Stimulated activated CD4-positive, alpha-beta T cell treated with anti-CD3 and anti-CD28 coated beads, Interleukin-12 subunit alpha, Interleukin-12 subunit beta, amount 100 ng/mL, for 48 hours (primary cell): ENCODE measurements at regions not wholly inside any gene's neighbourhood (a gene's known extent, or its start where the extent isn't known, plus 50 kb on each side); places are given as distances from the start of the nearest gene placed in this dataset.
"Not testable (repeated sequence)": the region's sequence is repeated elsewhere in the genome, so short reads cannot be mapped to it uniquely, and the experiment has no call there.

Experiments used
- DNase-seq, 3 donors: peaks; one replicate each; pipeline ENCODE4 v3.0.0-alpha.2; 2020; ENCODE audit warnings: low read depth in 2 of 3, low spot score in 1 of 3

- no peak for DNase-seq
These were observed 455.8 kb downstream of the EPM2A start for GRCh38 chr6:145279551-145279950.

- DNase-seq: no peak
These were observed 455.3 kb downstream of the EPM2A start for GRCh38 chr6:145279993-145280392.

GRCh38 chr6:145283209-145283608, 452.1 kb downstream of the EPM2A start:
- DNase-seq: not testable (repeated sequence)

DNA sequence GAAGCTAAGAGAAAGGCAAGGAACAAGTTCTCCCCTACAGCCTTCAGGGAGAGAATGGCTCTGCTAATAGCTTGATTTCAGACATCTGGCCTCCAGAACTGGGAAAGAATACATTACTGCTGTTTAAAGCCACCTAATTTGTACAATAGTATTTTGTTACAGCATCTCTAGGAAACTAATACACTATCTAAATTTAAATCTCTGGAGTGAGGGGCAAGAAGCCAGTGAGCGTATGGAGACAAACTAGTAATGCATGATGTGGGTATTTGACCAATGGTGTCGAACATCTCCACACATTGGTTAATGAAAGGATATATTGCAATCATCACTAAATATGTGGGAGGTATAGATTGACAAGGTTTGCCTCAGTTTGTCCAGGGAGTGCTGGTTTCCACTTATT, 451.5 kb downstream of the EPM2A start:
- DNase-seq: no peak

DNA sequence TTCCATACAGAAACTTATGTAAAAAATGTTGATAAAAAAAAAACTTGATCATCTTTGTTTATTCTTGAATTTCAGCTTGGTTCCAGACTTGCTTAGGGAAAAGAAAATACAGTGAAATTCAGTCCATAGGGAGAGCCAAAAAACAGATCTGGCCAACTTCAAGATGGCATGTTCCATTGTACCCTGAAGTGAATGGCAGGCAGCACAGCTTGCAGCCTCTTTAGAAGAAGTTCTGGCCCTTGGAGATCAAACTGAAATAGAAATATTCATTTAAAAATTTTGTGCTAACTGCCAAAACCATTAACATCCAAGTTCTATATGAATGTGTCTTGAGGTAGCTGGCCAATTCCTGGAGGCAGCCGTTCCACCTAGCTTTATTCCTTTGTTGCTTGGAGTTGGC, 448.4 kb downstream of the EPM2A start:
- no peak for DNase-seq

DNA sequence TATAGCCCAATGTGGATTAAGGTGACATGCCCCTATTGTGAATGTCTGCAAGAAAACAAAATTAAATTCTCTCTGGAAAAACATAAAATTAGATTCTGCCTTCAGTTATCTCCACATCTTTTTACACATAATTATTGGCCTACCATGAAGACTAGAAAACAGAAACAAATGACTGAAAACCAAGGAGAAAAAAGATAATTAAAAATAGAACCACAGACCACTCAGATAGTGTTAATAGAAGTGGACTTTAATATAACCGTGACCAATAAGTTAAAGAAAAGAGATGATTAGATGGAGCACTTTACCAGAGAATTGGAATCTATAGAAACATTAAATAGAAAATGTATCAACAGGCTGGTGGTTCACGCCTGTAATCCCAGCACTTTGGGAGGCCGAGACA, 445.7 kb downstream of the EPM2A start:
- DNase-seq: no peak

DNA sequence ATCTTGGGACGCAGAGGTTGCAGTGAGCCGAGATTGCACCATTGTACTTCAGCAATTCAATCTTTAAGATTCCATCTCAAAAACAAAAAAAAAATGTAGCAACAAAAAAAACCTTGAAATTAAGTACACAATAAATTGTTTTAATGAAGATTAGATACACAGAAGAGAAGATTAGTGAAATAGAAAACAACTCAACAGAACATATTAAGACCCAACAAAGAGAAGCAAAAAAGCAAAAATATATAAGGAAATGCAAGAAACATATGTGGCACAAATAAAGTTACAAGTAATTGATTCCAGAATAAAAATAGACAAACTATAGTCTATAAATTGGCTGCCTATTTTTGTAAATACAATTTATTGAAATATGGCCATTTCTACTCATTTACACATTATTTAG, 445.2 kb downstream of the EPM2A start:
- DNase-seq: no peak

DNA sequence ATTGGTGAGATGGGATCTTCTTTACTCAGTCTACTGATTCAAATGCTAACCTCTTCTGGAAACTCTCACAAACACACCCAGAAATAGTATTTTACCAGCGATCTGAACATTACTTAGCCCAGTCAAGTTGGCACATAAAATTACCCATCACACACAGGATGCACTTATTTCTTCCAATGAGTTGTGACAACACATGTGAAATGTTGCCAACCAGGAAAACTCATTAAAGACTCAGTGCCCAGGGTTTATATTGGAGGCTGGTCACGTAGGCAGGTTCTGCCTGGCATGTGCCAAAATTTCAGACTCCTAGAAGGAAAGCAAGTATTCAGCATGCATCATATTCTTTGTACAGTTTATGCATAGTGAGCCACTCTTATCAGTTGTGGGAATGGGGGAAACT, 443.3 kb downstream of the EPM2A start:
- no peak for DNase-seq

GRCh38 chr6:145294942-145295341, 440.4 kb downstream of the EPM2A start:
- no peak for DNase-seq

DNA sequence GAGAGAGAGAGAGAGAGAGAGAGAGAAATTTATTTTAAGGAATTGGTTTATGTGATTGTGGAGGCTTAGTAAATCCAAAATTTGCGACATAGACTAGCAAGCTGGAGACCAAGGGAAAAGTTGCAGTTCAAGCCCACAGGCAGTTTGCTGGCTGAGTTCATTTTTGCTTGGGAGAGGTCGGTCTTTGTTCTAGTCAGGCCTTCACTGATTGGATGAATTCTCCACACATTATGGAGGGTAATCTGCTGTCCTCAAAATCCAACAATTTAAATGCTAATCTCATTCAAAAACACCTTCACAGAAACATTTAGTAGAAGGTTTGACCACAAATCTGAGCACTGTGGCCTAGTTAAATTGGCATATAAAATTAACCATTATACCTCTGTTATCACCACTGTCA, 439.6 kb downstream of the EPM2A start:
- DNase-seq: no peak

- no peak for DNase-seq
These were observed 429.6 kb downstream of the EPM2A start for GRCh38 chr6:145305670-145306069.

DNA sequence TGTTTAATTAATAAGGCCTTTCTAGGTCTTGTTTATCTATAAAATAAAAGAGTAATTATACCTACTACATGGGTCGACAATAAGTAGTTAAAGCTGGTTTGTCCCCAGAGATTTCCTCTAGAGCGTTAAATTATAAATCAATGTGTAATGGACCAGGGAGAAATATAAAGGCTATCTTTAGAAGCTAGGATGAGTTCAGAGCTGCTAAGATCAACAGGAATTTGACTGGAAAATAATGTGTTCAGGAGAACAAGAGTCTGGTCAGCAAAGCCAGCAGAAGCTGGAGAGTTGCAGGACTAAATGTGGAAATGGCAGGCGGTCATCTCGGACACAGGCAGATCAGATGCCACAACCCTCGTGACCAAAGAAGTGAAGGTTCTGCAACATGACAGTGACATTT, 428.8 kb downstream of the EPM2A start:
- no peak for DNase-seq

- DNase-seq: no peak
These were observed 425.3 kb downstream of the EPM2A start for GRCh38 chr6:145309842-145310535.

- DNase-seq: no peak
These were observed 422.8 kb downstream of the EPM2A start for GRCh38 chr6:145312481-145312880.

- no peak for DNase-seq
These were observed 422.1 kb downstream of the EPM2A start for GRCh38 chr6:145313041-145313855.

DNA sequence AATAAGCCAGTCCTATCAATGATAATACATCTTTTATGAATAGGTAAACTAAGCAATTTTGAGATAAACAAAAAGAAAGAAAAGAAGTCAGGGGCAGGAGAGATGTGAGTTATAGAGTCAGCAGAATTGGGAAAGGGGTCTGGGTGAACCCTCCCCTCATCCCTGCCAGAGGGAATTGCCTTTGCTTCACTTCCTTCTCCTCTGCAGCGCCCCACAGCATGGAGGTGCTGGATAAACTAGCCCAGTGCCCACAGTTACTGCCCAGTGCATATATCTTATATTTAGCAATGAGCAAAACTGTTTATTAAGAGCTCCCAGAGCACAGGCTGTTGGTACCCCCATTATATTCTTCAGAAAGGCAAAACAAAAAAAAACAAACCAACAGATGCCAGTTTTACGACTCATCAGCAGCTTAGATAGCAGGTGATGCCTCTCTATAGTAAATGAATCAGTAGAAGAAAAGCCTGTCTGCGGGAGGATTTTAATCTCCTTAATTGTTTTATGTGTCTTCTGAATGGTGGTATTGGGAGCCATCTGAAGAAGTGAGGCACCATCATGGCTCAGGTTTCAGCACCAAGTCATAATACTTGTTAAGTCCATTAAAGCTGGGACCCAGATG, 419.2 kb downstream of the EPM2A start:
- DNase-seq: no peak

DNA sequence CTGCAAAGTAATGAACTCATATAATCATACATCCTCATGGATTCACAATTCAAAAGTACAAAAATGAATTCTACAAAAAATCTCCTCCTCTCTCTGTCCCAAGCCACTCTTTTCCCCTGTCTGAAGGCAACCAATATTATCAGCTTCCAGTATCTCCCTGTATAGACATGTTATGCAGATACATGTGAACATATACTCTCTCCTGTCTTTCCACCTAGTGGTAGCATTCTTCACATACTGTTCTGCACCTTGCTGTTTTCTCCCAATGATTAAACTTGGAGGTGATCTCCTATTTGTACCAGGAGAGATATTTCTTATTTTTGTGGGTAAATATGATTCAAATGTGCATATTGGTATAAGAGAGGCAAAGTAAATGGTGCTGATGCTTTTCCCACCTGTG, 416.4 kb downstream of the EPM2A start:
- DNase-seq: no peak

GRCh38 chr6:145319605-145320004, 415.7 kb downstream of the EPM2A start:
- DNase-seq: no peak

DNA sequence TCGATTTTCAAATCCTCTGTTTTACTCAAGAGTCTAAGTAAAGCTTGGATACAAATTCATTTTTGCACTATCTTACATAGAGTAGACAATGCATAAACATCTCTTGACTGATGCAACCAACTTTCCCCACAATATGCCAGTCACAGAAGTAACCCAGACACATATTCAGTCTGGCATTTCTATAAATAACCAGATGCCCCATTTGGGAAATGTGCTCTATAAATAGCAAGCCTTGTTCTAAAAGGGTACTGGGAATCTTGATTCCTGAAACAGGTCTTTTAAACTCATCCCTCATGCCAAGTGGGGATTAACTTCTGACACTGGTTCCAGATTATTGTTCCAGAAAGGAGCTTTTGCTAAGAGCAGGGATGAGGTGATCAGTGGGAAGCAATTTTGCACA, 411.7 kb downstream of the EPM2A start:
- no peak for DNase-seq

DNA sequence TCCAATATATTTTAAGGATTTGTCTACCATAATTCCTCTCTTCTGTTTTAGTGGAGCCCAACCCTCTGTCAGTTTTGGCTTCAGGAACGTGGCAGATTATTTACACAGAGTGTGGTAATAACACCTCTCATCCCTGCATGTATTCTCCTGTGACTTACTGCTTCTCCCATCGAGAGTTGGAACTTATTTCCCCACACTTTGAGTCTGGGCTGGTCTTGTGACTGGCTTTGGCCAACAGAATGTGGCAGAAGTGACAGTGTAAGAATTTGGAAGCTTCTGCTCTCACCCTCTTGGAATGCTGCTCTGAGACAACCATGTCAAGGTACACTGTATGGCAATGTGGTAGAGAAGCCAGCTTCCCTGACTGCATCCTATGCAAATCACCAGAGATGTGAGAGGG, 407.7 kb downstream of the EPM2A start:
- DNase-seq: no peak

- no peak for DNase-seq
These were observed 406.1 kb downstream of the EPM2A start for GRCh38 chr6:145329257-145329656.

DNA sequence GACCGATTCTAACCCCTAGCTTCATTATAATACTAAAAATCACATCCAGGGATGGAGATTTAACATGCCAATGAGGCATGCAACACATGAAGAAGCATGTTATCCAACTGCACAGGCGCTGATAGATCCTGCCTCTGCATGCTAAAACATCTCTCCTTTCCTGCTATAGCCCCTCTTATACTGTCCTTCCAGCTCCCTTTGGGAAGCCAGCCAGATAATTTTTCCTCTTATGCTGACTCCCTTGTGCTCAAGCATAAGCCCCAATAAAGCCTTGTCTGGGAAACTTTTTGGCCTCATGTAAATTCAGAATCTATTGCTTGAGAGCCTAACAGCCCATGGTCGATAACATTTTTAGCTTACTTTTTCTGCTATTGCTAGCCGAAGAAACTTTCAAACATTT, 404.3 kb downstream of the EPM2A start:
- no peak for DNase-seq
